B cell (primary cell): ENCODE measurements at regions not wholly inside any gene's neighbourhood (a gene's known extent, or its start where the extent isn't known, plus 50 kb on each side); places are given as distances from the start of the nearest gene placed in this dataset.

Source experiments
- ATAC-seq: fragments of 200-7000 bp; cut with Tn5 transposase; one replicate; pipeline ENCODE4 v1.10.0; 2021; ENCODE audit warnings: low read depth, mild to moderate bottlenecking, moderate number of reproducible peaks, moderate library complexity
- CTCF ChIA-PET: fragments of 350-600 bp; sonication (Branson Sonifier 250); formaldehyde crosslinking; loops from one replicate; lab custom pipeline; 2021; ENCODE audit warnings: antibody characterized with exemption, inconsistent platforms; lab: Charles Lee
- POLR2A ChIA-PET: fragments of 350-600 bp; sonication (Branson Sonifier 250); formaldehyde crosslinking; loops from one replicate; lab custom pipeline; 2021; ENCODE audit warnings: antibody characterized with exemption; lab: Charles Lee
- DNase-seq: peaks from one replicate; pipeline ENCODE4 v3.0.0; 2013
- H2AFZ ChIP-seq: 2 replicates; pipeline ENCODE4 v1.6.1; 2012; ENCODE audit warnings: mild to moderate bottlenecking, low read depth, low read length; ENCODE audit not compliant: insufficient read depth, poor library complexity, severe bottlenecking
- H3K27ac ChIP-seq, 2 donors: 1 replicate in 1 of 2; 2 replicates in 1 of 2; pipeline ENCODE4 v1.5.1; 2012 to 2013; ENCODE audit warnings: low read length in 2 of 2, mild to moderate bottlenecking in 2 of 2, moderate library complexity in 1 of 2
- H3K27me3 ChIP-seq, 4 experiments: fragments of 200-600 bp in 1 of 4; sonication (generic) in 1 of 4; replicated peaks in 1 of 4; 1 replicate in 2 of 4; 2 replicates in 2 of 4; pipeline versions ENCODE4 v1.6.1 to v1.7.0; 2013 to 2016; ENCODE audit warnings: low read length in 3 of 4, mild to moderate bottlenecking in 2 of 4, mixed read lengths in 1 of 4, moderate library complexity in 1 of 4; ENCODE audit not compliant: insufficient read depth in 4 of 4, control insufficient read depth in 3 of 4; ENCODE audit errors: control extremely low read depth in 1 of 4
- H3K36me3 ChIP-seq, 2 experiments: replicated peaks in 1 of 2; 1 replicate in 1 of 2; 2 replicates in 1 of 2; pipeline versions ENCODE4 v1.6.1 to v1.7.1; 2013; ENCODE audit warnings: low read length in 1 of 2; ENCODE audit not compliant: insufficient read depth in 2 of 2, control insufficient read depth in 1 of 2; ENCODE audit errors: control extremely low read depth in 1 of 2, extremely low read depth in 1 of 2
- H3K4me1 ChIP-seq, 2 donors: fragments of 200-600 bp in 1 of 2; sonication (generic) in 1 of 2; 1 replicate in 1 of 2; 2 replicates in 1 of 2; pipeline versions ENCODE4 v1.5.1 to v1.6.1; 2013 to 2017; ENCODE audit warnings: low read length in 2 of 2; ENCODE audit not compliant: control insufficient read depth in 2 of 2, insufficient read depth in 2 of 2
- H3K4me2 ChIP-seq: replicated peaks from 2 replicates; pipeline ENCODE3; 2012; ENCODE audit warnings: mild to moderate bottlenecking, low read depth, low read length; ENCODE audit not compliant: poor library complexity, severe bottlenecking
- H3K4me3 ChIP-seq, 5 experiments: fragments of 200-600 bp in 1 of 5; sonication (generic) in 1 of 5; 1 replicate in 3 of 5; 2 replicates in 2 of 5; pipeline versions ENCODE4 v1.5.1 to v1.7.0; 2011 to 2016; ENCODE audit warnings: low read length in 4 of 5, mild to moderate bottlenecking in 4 of 5, low read depth in 2 of 5, control low read depth in 1 of 5, moderate library complexity in 1 of 5; ENCODE audit not compliant: insufficient read depth in 1 of 5; ENCODE audit errors: control extremely low read depth in 1 of 5, extremely low read depth in 1 of 5
- H3K79me2 ChIP-seq: fragments of 200-600 bp; sonication (generic); one replicate; pipeline ENCODE4 v1.6.0; 2016; ENCODE audit warnings: low read length; ENCODE audit not compliant: control insufficient read depth, insufficient read depth
- H3K9ac ChIP-seq: fragments of 200-600 bp; sonication (generic); 2 replicates; pipeline ENCODE4 v1.6.1; 2017; ENCODE audit warnings: mild to moderate bottlenecking, low read length, moderate library complexity
- H3K9me3 ChIP-seq, 3 donors: one replicate each; pipeline versions ENCODE4 v1.6.1 to v1.7.1; 2013; ENCODE audit warnings: low read length in 2 of 3; ENCODE audit not compliant: control insufficient read depth in 2 of 3, insufficient read depth in 1 of 3; ENCODE audit errors: control extremely low read depth in 1 of 3
- H4K20me1 ChIP-seq: 2 replicates; pipeline ENCODE4 v1.6.0; 2012; ENCODE audit warnings: mild to moderate bottlenecking, low read length; ENCODE audit not compliant: insufficient read depth, control insufficient read depth, poor library complexity, severe bottlenecking
- H3K27ac Mint-ChIP-seq: one replicate; pipeline ENCODE4 v1.8.0; 2021; ENCODE audit warnings: mixed read lengths
- H3K27me3 Mint-ChIP-seq: one replicate; pipeline ENCODE4 v1.8.0; 2021; ENCODE audit warnings: mixed read lengths
- H3K4me1 Mint-ChIP-seq: one replicate; pipeline ENCODE4 v1.8.0; 2021; ENCODE audit warnings: mixed read lengths
- H3K4me3 Mint-ChIP-seq: one replicate; pipeline ENCODE4 v1.8.0; 2021; ENCODE audit warnings: mixed read lengths
- H3K9me3 Mint-ChIP-seq: one replicate; pipeline ENCODE4 v1.8.0; 2022; ENCODE audit warnings: mixed read lengths; ENCODE audit not compliant: insufficient read depth
- CTCF ChIP-seq: fragments of 200-600 bp; IDR thresholded peaks from one replicate; pipeline ENCODE4 v1.8.0; 2022; ENCODE audit warnings: antibody characterized with exemption, mild to moderate bottlenecking
- EZH2 ChIP-seq: IDR thresholded peaks from 2 replicates; pipeline ENCODE4 v1.6.1; 2012; ENCODE audit warnings: borderline replicate concordance, low read depth, mild to moderate bottlenecking, moderate library complexity, low read length; ENCODE audit not compliant: insufficient read depth, poor library complexity, severe bottlenecking
- WGBS: methylation state at CpG from one replicate; pipeline ENCODE4 v1.1.5; 2013; ENCODE audit warnings: missing lambda C conversion rate; ENCODE audit not compliant: insufficient coverage; 5-methylcytosine and 5-hydroxymethylcytosine counted together
- intact Hi-C: fragments of 100-400 bp; cut with micrococcal nuclease; formaldehyde crosslinking; loops from one replicate; pipeline ENCODE4 v1.10.0; 2022

DNA sequence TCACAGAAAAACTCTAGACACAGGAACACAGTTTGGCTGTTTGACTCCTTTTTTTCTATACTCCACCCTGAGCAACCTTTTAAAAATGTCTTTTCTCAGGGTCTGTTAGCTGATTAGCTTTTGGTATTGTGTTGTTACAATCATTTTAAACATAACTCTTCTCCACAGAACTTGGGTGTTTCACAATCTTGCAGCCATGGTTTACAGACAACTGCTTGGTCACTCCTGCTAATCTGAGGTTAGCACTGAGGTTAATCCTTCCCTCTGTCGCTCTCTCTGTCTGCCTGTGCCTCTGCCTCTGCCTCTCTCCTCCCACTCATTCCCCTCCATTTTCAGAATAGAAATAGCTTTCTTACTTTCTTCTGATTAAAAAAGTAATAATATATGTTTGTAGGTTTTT is 62.4 kb upstream of the ZBED5 start:
- Histone ChIP-seq H3K36me3 (no peaks in the 10 kb centered on the region), H3K4me3 (no peak overlapping the region), H3K4me2 (no peak overlapping the region), H3K9ac (no peak overlapping the region), H3K9me3 (peaks cover 0 to 8% (median 0%) of the 10 kb centered on the region in 3 donors), H2AFZ (no peak overlapping the region), H4K20me1 (no peaks in the 10 kb centered on the region), H3K27ac (no peak overlapping the region), H3K4me1 (no peaks in the 10 kb centered on the region), H3K79me2 (no peaks in the 10 kb centered on the region), H3K27me3 (no peaks in the 10 kb centered on the region)
- no peak overlapping the region for H3K27ac Mint-ChIP-seq
- no peaks in the 10 kb centered on the region for H3K9me3 Mint-ChIP-seq
- ChIA-PET CTCF (interaction anchor here (0.8 to 1.5 kb wide), 5 partner anchors 53 to 128 kb away, joined by 3 to 7 read pairs (median 3); no protein-coding TSS in a partner anchor), POLR2A (interaction anchor here (0.7 kb wide), 1 partner anchor 62 kb away, joined by 3 read pairs; the partner anchor contains the start of gene ZBED5)
- WGBS = no CpG with 5 or more reads among the region's 1 CpG
- no peak overlapping the region for H3K4me3 Mint-ChIP-seq
- DNase-seq = no peak
- intact Hi-C loops = no loop called here
- no peak for ATAC-seq
- H3K27me3 Mint-ChIP-seq = peaks cover 8% of the 10 kb centered on the region
- H3K4me1 Mint-ChIP-seq = no peaks in the 10 kb centered on the region
- TF ChIP-seq CTCF (no peak), EZH2 (no peak)

DNA sequence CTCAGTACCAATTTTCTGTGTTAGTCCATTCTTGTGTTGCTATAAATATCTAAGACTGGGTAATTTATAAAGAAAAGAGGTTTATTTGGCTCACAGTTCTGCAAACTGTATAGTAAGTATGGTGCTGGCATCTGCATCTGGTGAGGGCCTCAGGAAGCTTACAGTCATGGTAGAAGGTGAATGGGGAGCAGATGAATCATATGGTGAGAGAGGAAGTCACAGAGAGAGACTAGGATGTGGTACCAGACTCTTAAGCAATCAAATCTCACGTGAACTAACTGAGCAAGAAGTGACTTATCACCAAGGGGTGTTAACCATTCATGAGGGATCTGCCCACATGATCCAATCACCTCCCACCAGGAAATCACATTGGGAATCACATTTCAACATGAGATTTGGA is 60.8 kb upstream of the ZBED5 start:
- Histone ChIP-seq H4K20me1 (no peaks in the 10 kb centered on the region), H3K4me3 (no peak overlapping the region), H2AFZ (no peak overlapping the region), H3K4me1 (no peaks in the 10 kb centered on the region), H3K79me2 (no peaks in the 10 kb centered on the region), H3K9me3 (peaks cover 0 to 8% (median 0%) of the 10 kb centered on the region in 3 donors), H3K27me3 (no peaks in the 10 kb centered on the region), H3K36me3 (no peaks in the 10 kb centered on the region), H3K4me2 (no peak overlapping the region), H3K27ac (no peak overlapping the region), H3K9ac (no peak overlapping the region)
- TF ChIP-seq EZH2 = no peak
- H3K4me3 Mint-ChIP-seq = no peak overlapping the region
- H3K4me1 Mint-ChIP-seq = peaks cover 2% of the 10 kb centered on the region
- intact Hi-C loops = no loop called here
- H3K27ac Mint-ChIP-seq = no peak overlapping the region
- ATAC-seq (no peak), DNase-seq (no peak)
- POLR2A ChIA-PET = no interaction called here
- H3K27me3 Mint-ChIP-seq = peaks cover under 1% of the 10 kb centered on the region
- no CpG with 5 or more reads among the region's 1 CpG for WGBS
- CTCF ChIA-PET = no interaction called here
- H3K9me3 Mint-ChIP-seq = no peaks in the 10 kb centered on the region
